Neural cell (in vitro differentiated cells): ENCODE measurements at regions not wholly inside any gene's neighbourhood (a gene's known extent, or its start where the extent isn't known, plus 50 kb on each side); places are given as distances from the start of the nearest gene placed in this dataset.
A peak's percentile ranks its signal among the peaks of the same experiment; 100 is the strongest.
"Not testable (repeated sequence)": the region's sequence is repeated elsewhere in the genome, so short reads cannot be mapped to it uniquely, and the experiment has no call there.

Experiments used
- H2AFZ ChIP-seq: fragments of 200-600, 300-800 bp; sonication (generic), shearing (Covaris generic); 2 replicates; pipeline ENCODE4 v1.6.0; 2014; ENCODE audit warnings: low read depth, mild to moderate bottlenecking, antibody characterized with exemption, low read length, moderate library complexity
- H3F3A ChIP-seq: fragments of 200-600 bp; shearing (Covaris generic); 2 replicates; pipeline ENCODE4 v1.6.1; 2016; ENCODE audit warnings: mild to moderate bottlenecking, moderate library complexity, mixed read lengths, antibody characterized with exemption, low read length; ENCODE audit not compliant: insufficient read depth, poor library complexity, severe bottlenecking
- H3K27ac ChIP-seq: fragments of 200-600, 300-800 bp; sonication (generic), shearing (Covaris generic); 2 replicates; pipeline ENCODE4 v1.5.1; 2014; ENCODE audit warnings: mild to moderate bottlenecking, low read length, moderate library complexity
- H3K27me3 ChIP-seq: fragments of 300-800, 200-600 bp; sonication (generic), shearing (Covaris generic); 2 replicates; pipeline ENCODE4 v1.6.0; 2014; ENCODE audit warnings: mild to moderate bottlenecking, low read depth, low read length, moderate library complexity; ENCODE audit not compliant: insufficient read depth
- H3K36me3 ChIP-seq: fragments of 300-800, 200-600 bp; sonication (generic), shearing (Covaris generic); 2 replicates; pipeline ENCODE4 v1.5.1; 2014; ENCODE audit warnings: mild to moderate bottlenecking, antibody characterized with exemption, low read length, moderate library complexity; ENCODE audit not compliant: insufficient read depth
- H3K4me2 ChIP-seq: fragments of 300-800, 200-600 bp; sonication (generic), shearing (Covaris generic); 2 replicates; pipeline ENCODE4 v1.6.0; 2014; ENCODE audit warnings: mild to moderate bottlenecking, low read length
- H3K4me3 ChIP-seq: fragments of 300-800, 200-600 bp; sonication (generic), shearing (Covaris generic); 2 replicates; pipeline ENCODE4 v1.5.1; 2014; ENCODE audit warnings: mild to moderate bottlenecking, low read length, moderate library complexity
- H3K79me2 ChIP-seq: fragments of 200-600 bp; shearing (Covaris generic); replicated peaks from 2 replicates; pipeline ENCODE4 v1.6.0; 2014; ENCODE audit warnings: mild to moderate bottlenecking, low read length, moderate library complexity; ENCODE audit not compliant: insufficient read depth
- H3K9ac ChIP-seq: fragments of 300-800, 200-600 bp; sonication (generic), shearing (Covaris generic); 2 replicates; pipeline ENCODE4 v1.6.1; 2016; ENCODE audit warnings: mild to moderate bottlenecking, low read length, mixed read lengths
- H3K9me2 ChIP-seq: fragments of 200-600 bp; shearing (Covaris generic); 2 replicates; pipeline ENCODE4 v1.6.1; 2016; ENCODE audit warnings: mild to moderate bottlenecking, low read length, mixed read lengths; ENCODE audit not compliant: insufficient read depth
- H3K9me3 ChIP-seq: fragments of 200-600, 300-800 bp; sonication (generic), shearing (Covaris generic); 2 replicates; pipeline ENCODE4 v1.6.1; 2016; ENCODE audit warnings: mild to moderate bottlenecking, mixed run types, low read length, moderate library complexity, mixed read lengths
- H4K20me1 ChIP-seq: fragments of 200-600 bp; shearing (Covaris generic); 2 replicates; pipeline ENCODE4 v1.6.1; 2016; ENCODE audit warnings: mild to moderate bottlenecking, mixed run types; ENCODE audit not compliant: insufficient read depth
- EZH2 ChIP-seq: fragments of 200-600, 300-800 bp; shearing (Covaris generic), sonication (generic); IDR thresholded peaks from 2 replicates; pipeline ENCODE4 v1.6.1; 2014; ENCODE audit warnings: antibody characterized with exemption, low read length, borderline replicate concordance, mild to moderate bottlenecking; ENCODE audit not compliant: insufficient read depth, poor library complexity, severe bottlenecking
- POLR2AphosphoS5 ChIP-seq: IDR thresholded peaks from 2 replicates; pipeline ENCODE4 v1.6.1; 2012
- RAD21 ChIP-seq: fragments of 450-650 bp; conservative IDR thresholded peaks from 2 replicates; pipeline ENCODE4 v1.6.1; 2014; ENCODE audit warnings: antibody characterized with exemption, mild to moderate bottlenecking, moderate library complexity
- SMC3 ChIP-seq: fragments of 450-650 bp; conservative IDR thresholded peaks from 2 replicates; pipeline ENCODE4 v1.6.1; 2014; ENCODE audit warnings: antibody characterized with exemption, mild to moderate bottlenecking, moderate library complexity; ENCODE audit not compliant: poor library complexity
- TAF1 ChIP-seq: IDR thresholded peaks from 2 replicates; pipeline ENCODE4 v1.6.1; 2012; ENCODE audit warnings: low read depth
- TF ChIP-seq, protein P1 (sequence below): IDR thresholded peaks from 2 replicates; pipeline ENCODE4 v1.6.1; 2012; ENCODE audit warnings: borderline replicate concordance
- TF ChIP-seq, protein P2 (sequence below): fragments of 450-650 bp; IDR thresholded peaks from 2 replicates; pipeline ENCODE4 v1.5.1; 2014; ENCODE audit warnings: antibody characterized with exemption, mild to moderate bottlenecking, moderate library complexity; ENCODE audit not compliant: poor library complexity, severe bottlenecking

DNA sequence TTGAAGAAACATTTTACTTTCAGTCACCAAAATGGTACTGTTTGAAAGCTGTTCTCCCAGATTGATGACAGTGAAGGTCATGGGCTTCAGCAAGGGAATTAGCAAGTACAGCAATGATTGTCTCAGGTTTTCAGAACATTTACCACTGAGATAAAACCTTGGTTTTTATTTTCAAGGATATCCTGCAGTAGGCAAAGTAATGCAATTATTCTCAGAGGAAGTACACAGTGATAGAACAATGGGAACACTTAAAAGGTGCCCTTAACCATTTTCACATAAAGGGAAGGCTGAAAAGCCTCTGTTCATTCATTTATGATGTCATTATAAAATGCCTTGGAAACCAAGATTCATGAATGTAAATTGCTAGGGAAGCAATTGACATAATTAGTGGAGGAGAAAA lies 471.8 kb upstream of the ACO1 start:
- TF ChIP-seq TAF1 (no peak), POLR2AphosphoS5 (no peak)
- Histone ChIP-seq H3K9me3 (no peaks in the 10 kb centered on the region), H3K36me3 (no peaks in the 10 kb centered on the region), H3K9ac (no peak overlapping the region), H3K4me3 (peak overlapping the region; percentile 6), H2AFZ (no peak overlapping the region), H3K27me3 (no peaks in the 10 kb centered on the region), H3K27ac (peak overlapping the region; percentile 50), H3K79me2 (no peaks in the 10 kb centered on the region), H4K20me1 (no peaks in the 10 kb centered on the region), H3K9me2 (no peaks in the 10 kb centered on the region), H3F3A (no peaks in the 10 kb centered on the region), H3K4me2 (peak overlapping the region; percentile 23)

DNA sequence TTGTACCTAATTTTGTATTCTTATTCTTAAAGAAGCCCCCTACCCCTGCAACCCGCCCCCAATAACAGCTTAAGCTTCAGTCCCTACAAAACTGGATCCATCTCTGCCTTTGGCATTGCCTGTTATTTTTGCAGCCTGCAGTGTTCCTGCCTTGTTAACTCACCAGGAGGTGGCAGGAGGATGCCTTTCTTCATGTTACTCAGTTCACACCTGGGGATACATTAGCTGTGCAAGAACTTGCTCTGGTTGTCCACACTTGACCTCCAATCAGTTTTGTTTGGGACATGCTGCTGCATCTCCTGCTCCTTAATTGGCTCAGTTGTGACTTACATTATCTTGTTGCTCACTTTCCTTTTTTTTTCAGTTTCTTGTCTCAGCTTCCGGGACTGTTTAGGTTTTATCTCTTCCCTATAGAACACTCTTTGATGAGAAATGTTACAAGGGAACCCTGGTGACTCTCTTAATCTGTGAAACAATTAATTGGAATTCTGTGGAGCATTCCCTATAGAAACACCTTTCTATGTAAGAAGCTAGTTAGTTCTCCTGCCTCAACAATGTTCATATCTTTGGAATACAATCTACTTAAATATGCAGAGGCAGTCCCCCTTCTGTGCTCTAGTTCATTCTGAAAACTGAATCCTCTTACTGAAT lies 467.7 kb upstream of the ACO1 start:
- Histone ChIP-seq H3K4me2 (no peak overlapping the region), H3K9me3 (no peaks in the 10 kb centered on the region), H4K20me1 (no peaks in the 10 kb centered on the region), H3K79me2 (no peaks in the 10 kb centered on the region), H3F3A (no peaks in the 10 kb centered on the region), H3K36me3 (no peaks in the 10 kb centered on the region), H3K27me3 (no peaks in the 10 kb centered on the region), H3K27ac (no peak overlapping the region), H3K4me3 (no peak overlapping the region), H3K9ac (no peak overlapping the region), H3K9me2 (no peaks in the 10 kb centered on the region), H2AFZ (no peak overlapping the region)
- peak; percentile 45 for TF ChIP-seq SMC3
- no peak for TF ChIP-seq EZH2
- TF ChIP-seq RAD21, result peak; percentile 38
- TF ChIP-seq, protein P1, sequence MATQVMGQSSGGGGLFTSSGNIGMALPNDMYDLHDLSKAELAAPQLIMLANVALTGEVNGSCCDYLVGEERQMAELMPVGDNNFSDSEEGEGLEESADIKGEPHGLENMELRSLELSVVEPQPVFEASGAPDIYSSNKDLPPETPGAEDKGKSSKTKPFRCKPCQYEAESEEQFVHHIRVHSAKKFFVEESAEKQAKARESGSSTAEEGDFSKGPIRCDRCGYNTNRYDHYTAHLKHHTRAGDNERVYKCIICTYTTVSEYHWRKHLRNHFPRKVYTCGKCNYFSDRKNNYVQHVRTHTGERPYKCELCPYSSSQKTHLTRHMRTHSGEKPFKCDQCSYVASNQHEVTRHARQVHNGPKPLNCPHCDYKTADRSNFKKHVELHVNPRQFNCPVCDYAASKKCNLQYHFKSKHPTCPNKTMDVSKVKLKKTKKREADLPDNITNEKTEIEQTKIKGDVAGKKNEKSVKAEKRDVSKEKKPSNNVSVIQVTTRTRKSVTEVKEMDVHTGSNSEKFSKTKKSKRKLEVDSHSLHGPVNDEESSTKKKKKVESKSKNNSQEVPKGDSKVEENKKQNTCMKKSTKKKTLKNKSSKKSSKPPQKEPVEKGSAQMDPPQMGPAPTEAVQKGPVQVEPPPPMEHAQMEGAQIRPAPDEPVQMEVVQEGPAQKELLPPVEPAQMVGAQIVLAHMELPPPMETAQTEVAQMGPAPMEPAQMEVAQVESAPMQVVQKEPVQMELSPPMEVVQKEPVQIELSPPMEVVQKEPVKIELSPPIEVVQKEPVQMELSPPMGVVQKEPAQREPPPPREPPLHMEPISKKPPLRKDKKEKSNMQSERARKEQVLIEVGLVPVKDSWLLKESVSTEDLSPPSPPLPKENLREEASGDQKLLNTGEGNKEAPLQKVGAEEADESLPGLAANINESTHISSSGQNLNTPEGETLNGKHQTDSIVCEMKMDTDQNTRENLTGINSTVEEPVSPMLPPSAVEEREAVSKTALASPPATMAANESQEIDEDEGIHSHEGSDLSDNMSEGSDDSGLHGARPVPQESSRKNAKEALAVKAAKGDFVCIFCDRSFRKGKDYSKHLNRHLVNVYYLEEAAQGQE, result no peak
- TF ChIP-seq, protein P2, sequence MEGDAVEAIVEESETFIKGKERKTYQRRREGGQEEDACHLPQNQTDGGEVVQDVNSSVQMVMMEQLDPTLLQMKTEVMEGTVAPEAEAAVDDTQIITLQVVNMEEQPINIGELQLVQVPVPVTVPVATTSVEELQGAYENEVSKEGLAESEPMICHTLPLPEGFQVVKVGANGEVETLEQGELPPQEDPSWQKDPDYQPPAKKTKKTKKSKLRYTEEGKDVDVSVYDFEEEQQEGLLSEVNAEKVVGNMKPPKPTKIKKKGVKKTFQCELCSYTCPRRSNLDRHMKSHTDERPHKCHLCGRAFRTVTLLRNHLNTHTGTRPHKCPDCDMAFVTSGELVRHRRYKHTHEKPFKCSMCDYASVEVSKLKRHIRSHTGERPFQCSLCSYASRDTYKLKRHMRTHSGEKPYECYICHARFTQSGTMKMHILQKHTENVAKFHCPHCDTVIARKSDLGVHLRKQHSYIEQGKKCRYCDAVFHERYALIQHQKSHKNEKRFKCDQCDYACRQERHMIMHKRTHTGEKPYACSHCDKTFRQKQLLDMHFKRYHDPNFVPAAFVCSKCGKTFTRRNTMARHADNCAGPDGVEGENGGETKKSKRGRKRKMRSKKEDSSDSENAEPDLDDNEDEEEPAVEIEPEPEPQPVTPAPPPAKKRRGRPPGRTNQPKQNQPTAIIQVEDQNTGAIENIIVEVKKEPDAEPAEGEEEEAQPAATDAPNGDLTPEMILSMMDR, result peak; percentile 32

DNA sequence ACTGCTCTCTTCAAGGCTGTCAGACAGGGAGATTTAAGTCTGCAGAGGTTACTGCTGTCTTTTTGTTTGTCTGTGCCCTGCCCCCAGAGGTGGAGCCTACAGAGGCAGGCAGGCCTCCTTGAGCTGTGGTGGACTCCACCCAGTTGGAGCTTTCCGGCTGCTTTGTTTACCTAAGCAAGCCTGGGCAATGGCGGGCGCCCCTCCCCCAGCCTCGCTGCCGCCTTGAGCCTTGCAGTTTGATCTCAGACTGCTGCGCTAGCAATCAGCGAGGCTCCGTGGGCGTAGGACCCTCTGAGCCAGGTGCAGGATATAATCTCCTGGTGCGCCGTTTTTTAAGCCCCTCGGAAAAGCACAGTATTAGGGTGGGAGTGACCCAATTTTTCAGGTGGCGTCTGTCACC lies 446.7 kb upstream of the ACO1 start:
- H3F3A ChIP-seq, H3K36me3 ChIP-seq, H3K27ac ChIP-seq, H4K20me1 ChIP-seq, H3K79me2 ChIP-seq, H3K9me3 ChIP-seq, H3K4me2 ChIP-seq, H3K27me3 ChIP-seq, H2AFZ ChIP-seq, H3K4me3 ChIP-seq, H3K9me2 ChIP-seq, H3K9ac ChIP-seq: not testable (repeated sequence)
